ENCODE measurements at regions not wholly inside any gene's neighbourhood (a gene's known extent, or its start where the extent isn't known, plus 50 kb on each side); places are given as distances from the start of the nearest gene placed in this dataset.

GRCh38 chr4:125956276-125956675 lies 641.5 kb downstream of the FAT4 start:
- CTCF ChIA-PET, result no interaction called here
- no peaks in the 10 kb centered on the region for H3K27me3 ChIP-seq (ENCODE audit: control insufficient read depth in 2 of 2, insufficient read depth in 2 of 2, low read length in 2 of 2)
- no peak overlapping the region for H3K4me3 ChIP-seq (replicated peaks in 1 of 3; ENCODE audit: insufficient read depth in 1 of 3, low read depth in 1 of 3, low read length in 3 of 3)
- intact Hi-C loops (cut with micrococcal nuclease), result no loop called here
- no peak for DNase-seq (ENCODE audit: low read depth, low spot score)
- dilution Hi-C loops (cut with MboI; ENCODE audit: extremely low pct_ligation_motif_present, low sequenced_read_pairs), result no loop called here
- H3K79me2 ChIP-seq (ENCODE audit: control insufficient read depth, insufficient read depth, low read length), result no peaks in the 10 kb centered on the region
- H3K9me3 ChIP-seq (replicated peaks; ENCODE audit: control insufficient read depth, insufficient read depth, low read length), result no peaks in the 10 kb centered on the region
- POLR2A ChIA-PET, result no interaction called here
- no peak overlapping the region for H3K4me2 ChIP-seq (ENCODE audit: insufficient read depth, low read length)
- H3K4me1 ChIP-seq (ENCODE audit: control insufficient read depth, extremely low read depth, insufficient read depth, low read length), result no peaks in the 10 kb centered on the region
- H2AFZ ChIP-seq (ENCODE audit: low read depth, low read length), result no peak overlapping the region
- no TSS peak for BruUV-seq (replicated peaks)
- H4K20me1 ChIP-seq (replicated peaks; ENCODE audit: control insufficient read depth, extremely low read depth, insufficient read depth, low read length), result no peaks in the 10 kb centered on the region
- H3K27ac ChIP-seq (ENCODE audit: insufficient read depth, low read depth, low read length), result no peak overlapping the region
- FAIRE-seq, result no peak
- H3K36me3 ChIP-seq (ENCODE audit: control insufficient read depth in 2 of 2, extremely low read depth in 1 of 2, insufficient read depth in 2 of 2, low read length in 2 of 2), result no peaks in the 10 kb centered on the region
- no peak overlapping the region for H3K9ac ChIP-seq (replicated peaks; ENCODE audit: extremely low read depth, insufficient read depth, low read length)
- H3K9me1 ChIP-seq (replicated peaks; ENCODE audit: control insufficient read depth, extremely low read depth, insufficient read depth, low read length), result no peaks in the 10 kb centered on the region
- TF ChIP-seq CTCF (IDR thresholded peaks at IDR 0.05; ENCODE audit: extremely low read depth in 1 of 2, insufficient read depth in 1 of 2, low read depth in 1 of 2, low read length in 2 of 2) (no peak), GATA2 (IDR thresholded peaks at IDR 0.05; ENCODE audit: insufficient read depth, insufficient read length, low read depth, low read length) (no peak), EZH2 (IDR thresholded peaks at IDR 0.05; ENCODE audit: borderline replicate concordance, low read depth, low read length, severe bottlenecking) (no peak), POLR2A (IDR thresholded peaks at IDR 0.05; ENCODE audit: low read depth, low read length) (no peak), MYC (IDR thresholded peaks at IDR 0.05; ENCODE audit: low read depth, low read length) (no peak), JUN (IDR thresholded peaks at IDR 0.05; ENCODE audit: borderline replicate concordance, insufficient read depth, insufficient read length, low read depth) (no peak), POLR2AphosphoS5 (IDR thresholded peaks at IDR 0.05; ENCODE audit: insufficient read depth, low read depth, low read length) (no peak)
- TF ChIP-seq, protein P1, sequence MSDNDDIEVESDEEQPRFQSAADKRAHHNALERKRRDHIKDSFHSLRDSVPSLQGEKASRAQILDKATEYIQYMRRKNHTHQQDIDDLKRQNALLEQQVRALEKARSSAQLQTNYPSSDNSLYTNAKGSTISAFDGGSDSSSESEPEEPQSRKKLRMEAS (IDR thresholded peaks at IDR 0.05; ENCODE audit: insufficient read depth, insufficient read length), result no peak
